Ovary (tissue), 7 donors: ENCODE measurements at regions not wholly inside any gene's neighbourhood (a gene's known extent, or its start where the extent isn't known, plus 50 kb on each side); places are given as distances from the start of the nearest gene placed in this dataset.
"Not testable (repeated sequence)": the region's sequence is repeated elsewhere in the genome, so short reads cannot be mapped to it uniquely, and the experiment has no call there.

ENCODE experiments used
- DNase-seq, 5 donors: peaks; one replicate each; pipeline ENCODE4 v3.0.0-alpha.2; 2019 to 2020
- H3K27ac ChIP-seq, 2 donors: fragments of 200-600 bp; one replicate each; pipeline versions ENCODE4 v1.5.1 to v1.8.0; 2019 to 2022
- H3K27me3 ChIP-seq: fragments of 200-600 bp; one replicate; pipeline ENCODE4 v1.8.0; 2022
- H3K36me3 ChIP-seq: fragments of 200-600 bp; sonication (generic); one replicate; pipeline ENCODE4 v1.5.1; 2019
- H3K4me1 ChIP-seq: one replicate; pipeline ENCODE4 v1.8.1; 2013; ENCODE audit warnings: mild to moderate bottlenecking, moderate library complexity; ENCODE audit not compliant: insufficient read depth
- H3K4me3 ChIP-seq: fragments of 200-600 bp; sonication (generic); one replicate; pipeline ENCODE4 v1.5.1; 2017
- H3K9me3 ChIP-seq, 2 donors: fragments of 200-600 bp in 1 of 2; sonication (generic) in 1 of 2; one replicate each; pipeline versions ENCODE4 v1.5.1 to v1.8.1; 2013 to 2019; ENCODE audit warnings: mild to moderate bottlenecking in 1 of 2, moderate library complexity in 1 of 2
- CTCF ChIP-seq, 3 donors: fragments of 450-650 bp in 2 of 3; fragments of 200-600 bp in 1 of 3; IDR thresholded peaks; one replicate each; pipeline versions ENCODE4 v1.5.1 to v1.8.0; 2016 to 2022; ENCODE audit warnings: antibody characterized with exemption in 3 of 3, mild to moderate bottlenecking in 1 of 3
- EP300 ChIP-seq: sonication (generic); formaldehyde crosslinking; IDR thresholded peaks from one replicate; pipeline ENCODE4 v1.6.1; 2017; ENCODE audit warnings: antibody characterized with exemption
- POLR2A ChIP-seq: fragments of 450-650 bp; IDR thresholded peaks from one replicate; pipeline ENCODE4 v1.6.1; 2017; ENCODE audit warnings: antibody characterized with exemption, mild to moderate bottlenecking, moderate library complexity
- WGBS, 3 donors: extraction: QIAGEN DNeasy Blood & Tissue Kit in 1 of 3; methylation state at CpG; one replicate each; pipeline versions ENCODE4 v1.1.5 to v1.1.7; 2013 to 2017; 5-methylcytosine and 5-hydroxymethylcytosine counted together
- intact Hi-C, 4 donors: fragments of 100-400 bp; cut with DNase I; formaldehyde crosslinking; loops; one replicate each; pipeline versions ENCODE4 v1.11.0 to v1.15.1; 2022 to 2023
- donor health status: DM: no; HTN: no; CAD: no; lungs with moderate emphysema.
- donor health status: DM: no; HTN: no; CAD: no.
- donor health status: Bipolar disorder and iron deficiency.
- donor health status: DM: no; HTN: no; CAD: no.
- donor health status: DM: yes; HTN: yes; CAD: no.

- Histone ChIP-seq H3K27ac (no peak overlapping the region), H3K9me3 (no peaks in the 10 kb centered on the region), H3K27me3 (no peaks in the 10 kb centered on the region), H3K4me3 (no peak overlapping the region), H3K36me3 (no peaks in the 10 kb centered on the region), H3K4me1 (no peaks in the 10 kb centered on the region)
- intact Hi-C loops = no loop called here
- DNase-seq = no peak
- no peak for TF ChIP-seq POLR2A
- TF ChIP-seq CTCF (IDR thresholded peaks at IDR 0.05) = no peak
- no peak for TF ChIP-seq EP300
- WGBS, 3 donors = 56 to 75% (median 58%) methylated on average over 1 of the region's 1 CpG
Measured at GRCh38 chrX:116756958-116757357, 294.2 kb upstream of the CT83 start.

GRCh38 chrX:116749943-116750342 is 287.2 kb upstream of the CT83 start:
- Histone ChIP-seq H3K4me3 (no peak overlapping the region), H3K27ac (no peak overlapping the region), H3K27me3 (no peaks in the 10 kb centered on the region), H3K4me1 (no peaks in the 10 kb centered on the region), H3K9me3 (no peaks in the 10 kb centered on the region), H3K36me3 (no peaks in the 10 kb centered on the region)
- 65 to 89% (median 80%) methylated on average over 3 of the region's 3 CpGs for WGBS, 3 donors
- DNase-seq = no peak
- intact Hi-C loops = no loop called here
- TF ChIP-seq CTCF (IDR thresholded peaks at IDR 0.05) (no peak), POLR2A (no peak), EP300 (no peak)

GRCh38 chrX:116732214-116732613 is 269.4 kb upstream of the CT83 start:
- DNase-seq = no peak
- intact Hi-C loops = no loop called here
- WGBS, 3 donors = 43 to 57% (median 51%) methylated on average over 2 of the region's 2 CpGs
- no peaks in the 10 kb centered on the region for H3K4me1 ChIP-seq
- TF ChIP-seq EP300 (no peak), CTCF (IDR thresholded peaks at IDR 0.05) (no peak), POLR2A (no peak)
- H3K27me3 ChIP-seq = no peaks in the 10 kb centered on the region
- H3K27ac ChIP-seq = no peak overlapping the region
- no peak overlapping the region for H3K4me3 ChIP-seq
- H3K36me3 ChIP-seq = no peaks in the 10 kb centered on the region
- H3K9me3 ChIP-seq = no peaks in the 10 kb centered on the region

- no peak overlapping the region for H3K4me3 ChIP-seq
- no peak overlapping the region for H3K27ac ChIP-seq
- no peak for TF ChIP-seq POLR2A
- TF ChIP-seq CTCF (IDR thresholded peaks at IDR 0.05) = no peak
- 72 to 84% (median 78%) methylated on average over 4 of the region's 4 CpGs for WGBS, 3 donors
- no peak for DNase-seq
- H3K27me3 ChIP-seq = no peaks in the 10 kb centered on the region
- intact Hi-C loops = no loop called here
- H3K4me1 ChIP-seq = no peaks in the 10 kb centered on the region
- H3K36me3 ChIP-seq = no peaks in the 10 kb centered on the region
- H3K9me3 ChIP-seq = no peaks in the 10 kb centered on the region
Measured at GRCh38 chrX:116726806-116727205, 264.0 kb upstream of the CT83 start.

- WGBS, 3 donors = 68 to 81% (median 73%) methylated on average over 19 of the region's 19 CpGs
- no peaks in the 10 kb centered on the region for H3K9me3 ChIP-seq
- no peak overlapping the region for H3K27ac ChIP-seq
- no peak overlapping the region for H3K4me3 ChIP-seq
- intact Hi-C loops = no loop called here
- TF ChIP-seq CTCF (IDR thresholded peaks at IDR 0.05) (no peak), POLR2A (no peak)
- no peaks in the 10 kb centered on the region for H3K4me1 ChIP-seq
- H3K36me3 ChIP-seq = no peaks in the 10 kb centered on the region
- no peaks in the 10 kb centered on the region for H3K27me3 ChIP-seq
- DNase-seq = no peak
Measured at GRCh38 chrX:116694046-116694445, 231.3 kb upstream of the CT83 start.

- WGBS, 3 donors = 58 to 76% (median 70%) methylated on average over 7 of the region's 7 CpGs
- H3K36me3 ChIP-seq, H3K27ac ChIP-seq, H3K4me1 ChIP-seq, DNase-seq, H3K4me3 ChIP-seq, H3K27me3 ChIP-seq, intact Hi-C loops, H3K9me3 ChIP-seq: not testable (repeated sequence)
Measured at GRCh38 chrX:116679544-116679943, 216.8 kb upstream of the CT83 start.
